Ishikawa (cell line): ENCODE measurements at regions not wholly inside any gene's neighbourhood (a gene's known extent, or its start where the extent isn't known, plus 50 kb on each side); places are given as distances from the start of the nearest gene placed in this dataset.

Experiments
- CEBPB ChIP-seq: IDR thresholded peaks from 2 replicates; pipeline ENCODE4 v1.6.1; 2012
- CREB1 ChIP-seq: IDR thresholded peaks from 2 replicates; pipeline ENCODE4 v1.6.1; 2012; ENCODE audit warnings: low read depth
- EGR1 ChIP-seq: IDR thresholded peaks from 2 replicates; pipeline ENCODE4 v1.6.1; 2012
- EP300 ChIP-seq: IDR thresholded peaks from 2 replicates; pipeline ENCODE4 v1.6.1; 2012; ENCODE audit warnings: borderline replicate concordance
- FOXM1 ChIP-seq: IDR thresholded peaks from 2 replicates; pipeline ENCODE4 v1.6.1; 2012; ENCODE audit warnings: low read depth, borderline replicate concordance
- MAX ChIP-seq: IDR thresholded peaks from 2 replicates; pipeline ENCODE4 v1.6.1; 2012
- NFIC ChIP-seq: IDR thresholded peaks from 2 replicates; pipeline ENCODE4 v1.6.1; 2012
- RAD21 ChIP-seq: IDR thresholded peaks from 2 replicates; pipeline ENCODE4 v1.6.1; 2012; ENCODE audit warnings: low read depth
- REST ChIP-seq: IDR thresholded peaks from 2 replicates; pipeline ENCODE4 v1.6.1; 2012; ENCODE audit warnings: low read depth, mild to moderate bottlenecking
- TAF1 ChIP-seq: IDR thresholded peaks from 2 replicates; pipeline ENCODE4 v1.6.1; 2012; ENCODE audit warnings: low read depth, mild to moderate bottlenecking
- TCF12 ChIP-seq: IDR thresholded peaks from 2 replicates; pipeline ENCODE4 v1.6.1; 2012; ENCODE audit warnings: low read depth
- TEAD4 ChIP-seq: IDR thresholded peaks from 2 replicates; pipeline ENCODE4 v1.6.1; 2012
- YY1 ChIP-seq: IDR thresholded peaks from 2 replicates; pipeline ENCODE4 v1.6.1; 2012; ENCODE audit warnings: low read depth
- ZBTB7A ChIP-seq: IDR thresholded peaks from 2 replicates; pipeline ENCODE4 v1.6.1; 2012; ENCODE audit warnings: low read depth
- TF ChIP-seq, protein P1 (sequence below): IDR thresholded peaks from 2 replicates; pipeline ENCODE4 v1.6.1; 2012

- TF ChIP-seq RAD21 (no peak), CREB1 (no peak), MAX (no peak), YY1 (no peak), ZBTB7A (no peak), TCF12 (no peak), NFIC (no peak), REST (no peak), FOXM1 (no peak), EP300 (no peak), TAF1 (no peak), EGR1 (no peak), CEBPB (no peak), TEAD4 (no peak)
- TF ChIP-seq, protein P1, sequence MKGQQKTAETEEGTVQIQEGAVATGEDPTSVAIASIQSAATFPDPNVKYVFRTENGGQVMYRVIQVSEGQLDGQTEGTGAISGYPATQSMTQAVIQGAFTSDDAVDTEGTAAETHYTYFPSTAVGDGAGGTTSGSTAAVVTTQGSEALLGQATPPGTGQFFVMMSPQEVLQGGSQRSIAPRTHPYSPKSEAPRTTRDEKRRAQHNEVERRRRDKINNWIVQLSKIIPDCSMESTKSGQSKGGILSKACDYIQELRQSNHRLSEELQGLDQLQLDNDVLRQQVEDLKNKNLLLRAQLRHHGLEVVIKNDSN, result no peak
Measured at GRCh38 chrX:155761185-155761584, 120.0 kb upstream of the VAMP7 start.

DNA sequence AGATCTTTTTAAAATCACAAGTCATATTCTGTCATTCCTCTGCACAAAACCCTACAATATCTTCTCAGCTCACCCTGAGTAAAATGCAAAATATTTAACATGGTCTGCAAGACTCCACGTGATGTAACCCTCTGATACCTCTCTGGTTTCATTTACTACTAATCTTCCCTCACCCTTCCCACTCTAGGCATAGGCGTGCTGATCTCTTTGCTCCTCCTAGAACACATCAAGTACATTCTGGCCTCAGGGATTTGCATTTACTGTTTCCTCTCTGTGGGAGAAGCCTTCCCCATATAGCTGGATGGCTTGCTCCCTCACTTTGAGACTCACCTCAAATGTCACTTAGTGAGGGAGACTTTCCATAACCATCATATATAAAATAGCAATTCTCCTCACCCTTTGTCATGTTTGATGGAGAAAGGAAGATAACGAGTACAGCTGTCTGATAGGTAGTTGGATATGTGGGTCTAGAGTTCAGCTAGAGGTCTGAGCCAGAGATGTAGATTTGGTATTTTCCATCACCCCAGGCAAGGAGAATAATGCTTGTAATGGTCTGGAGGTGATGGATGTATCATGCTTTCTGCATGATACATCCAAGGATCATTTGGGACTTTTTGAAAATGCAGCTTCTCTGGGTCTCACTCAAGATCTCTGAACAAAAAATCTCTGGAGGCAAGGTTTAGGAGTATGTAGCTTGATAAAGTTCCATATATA lies 123.9 kb upstream of the VAMP7 start:
- TF ChIP-seq EGR1, result no peak
- no peak for TF ChIP-seq EP300
- no peak for TF ChIP-seq RAD21
- TF ChIP-seq TCF12, result no peak
- no peak for TF ChIP-seq YY1
- no peak for TF ChIP-seq CEBPB
- TF ChIP-seq, protein P1, result no peak
- no peak for TF ChIP-seq TEAD4
- no peak for TF ChIP-seq FOXM1
- no peak for TF ChIP-seq NFIC
- TF ChIP-seq CREB1, result no peak
- no peak for TF ChIP-seq REST
- TF ChIP-seq ZBTB7A, result no peak
- no peak for TF ChIP-seq TAF1
- no peak for TF ChIP-seq MAX

DNA sequence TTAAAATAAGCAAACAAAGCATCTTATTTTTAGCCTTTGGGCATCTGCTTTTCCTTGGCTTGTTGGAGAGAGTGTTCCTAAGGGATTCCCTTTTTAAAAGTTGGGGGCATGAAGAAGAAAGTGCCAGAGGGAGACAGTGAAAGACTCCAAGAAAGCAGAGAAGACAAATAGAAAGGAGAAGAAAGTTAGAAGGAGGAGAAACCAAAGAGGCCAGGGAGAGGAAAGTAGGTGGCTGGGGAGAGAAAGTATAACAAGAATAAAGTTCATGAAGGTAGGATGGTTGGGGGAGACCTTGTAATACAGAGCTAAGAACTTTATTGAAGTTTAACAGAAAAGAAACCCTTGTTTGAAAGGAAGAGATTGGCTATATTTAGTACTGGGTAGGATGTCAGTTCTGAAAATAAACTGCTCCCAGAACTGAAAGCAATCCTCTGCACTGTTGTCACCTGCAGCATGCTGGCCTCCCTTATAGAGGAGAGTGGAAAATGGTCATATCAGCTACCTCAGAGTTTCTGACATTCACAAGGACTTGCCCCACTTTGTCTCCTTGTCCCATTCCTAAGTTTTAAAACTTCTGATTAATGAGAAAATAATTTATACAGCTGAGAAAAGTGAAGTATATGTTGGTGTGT lies 125.3 kb upstream of the VAMP7 start:
- TF ChIP-seq MAX (no peak), NFIC (no peak), YY1 (no peak), FOXM1 (no peak), TCF12 (no peak), EGR1 (no peak), REST (no peak), ZBTB7A (no peak), RAD21 (no peak), TAF1 (no peak), CEBPB (no peak), EP300 (no peak), TEAD4 (no peak), CREB1 (no peak)
- TF ChIP-seq, protein P1, result no peak
